ENCODE measurements at regions not wholly inside any gene's neighbourhood (a gene's known extent, or its start where the extent isn't known, plus 50 kb on each side); places are given as distances from the start of the nearest gene placed in this dataset.
A peak's percentile ranks its signal among the peaks of the same experiment; 100 is the strongest.

DNA sequence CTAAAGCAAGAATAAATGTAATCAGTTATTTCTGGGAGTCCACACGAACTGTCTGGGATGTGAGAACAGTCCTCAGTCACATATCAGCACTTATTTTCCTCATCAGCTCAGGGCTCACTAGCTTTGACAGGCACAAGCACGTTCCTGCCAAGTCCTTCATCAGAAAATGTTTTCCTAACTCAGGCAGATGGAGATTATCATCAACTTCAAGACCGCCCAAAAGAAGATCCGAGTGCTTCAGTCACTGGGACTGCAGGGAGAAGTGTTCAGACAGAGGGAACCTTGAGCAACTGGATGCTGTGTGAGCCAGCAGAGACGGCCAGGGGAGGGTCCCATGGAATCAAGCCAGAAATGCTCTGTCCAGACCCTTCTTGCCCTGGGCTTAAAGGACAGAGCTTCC, 189.4 kb downstream of the NXNL2 start:
- no peak overlapping the region for H3K27ac ChIP-seq
- TF ChIP-seq, protein P1, sequence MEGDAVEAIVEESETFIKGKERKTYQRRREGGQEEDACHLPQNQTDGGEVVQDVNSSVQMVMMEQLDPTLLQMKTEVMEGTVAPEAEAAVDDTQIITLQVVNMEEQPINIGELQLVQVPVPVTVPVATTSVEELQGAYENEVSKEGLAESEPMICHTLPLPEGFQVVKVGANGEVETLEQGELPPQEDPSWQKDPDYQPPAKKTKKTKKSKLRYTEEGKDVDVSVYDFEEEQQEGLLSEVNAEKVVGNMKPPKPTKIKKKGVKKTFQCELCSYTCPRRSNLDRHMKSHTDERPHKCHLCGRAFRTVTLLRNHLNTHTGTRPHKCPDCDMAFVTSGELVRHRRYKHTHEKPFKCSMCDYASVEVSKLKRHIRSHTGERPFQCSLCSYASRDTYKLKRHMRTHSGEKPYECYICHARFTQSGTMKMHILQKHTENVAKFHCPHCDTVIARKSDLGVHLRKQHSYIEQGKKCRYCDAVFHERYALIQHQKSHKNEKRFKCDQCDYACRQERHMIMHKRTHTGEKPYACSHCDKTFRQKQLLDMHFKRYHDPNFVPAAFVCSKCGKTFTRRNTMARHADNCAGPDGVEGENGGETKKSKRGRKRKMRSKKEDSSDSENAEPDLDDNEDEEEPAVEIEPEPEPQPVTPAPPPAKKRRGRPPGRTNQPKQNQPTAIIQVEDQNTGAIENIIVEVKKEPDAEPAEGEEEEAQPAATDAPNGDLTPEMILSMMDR (IDR thresholded peaks at IDR 0.05), result no peak
- no peaks in the 10 kb centered on the region for H3K4me1 ChIP-seq
- no peak for DNase-seq (ENCODE audit: low spot score in 2 of 2)
- no peaks in the 10 kb centered on the region for H3K9me3 ChIP-seq
- H3K36me3 ChIP-seq, result no peaks in the 10 kb centered on the region
- H3K27me3 ChIP-seq, result no peaks in the 10 kb centered on the region
- intact Hi-C loops (cut with DNase I), result no loop called here
- no peak overlapping the region for H3K4me3 ChIP-seq

DNA sequence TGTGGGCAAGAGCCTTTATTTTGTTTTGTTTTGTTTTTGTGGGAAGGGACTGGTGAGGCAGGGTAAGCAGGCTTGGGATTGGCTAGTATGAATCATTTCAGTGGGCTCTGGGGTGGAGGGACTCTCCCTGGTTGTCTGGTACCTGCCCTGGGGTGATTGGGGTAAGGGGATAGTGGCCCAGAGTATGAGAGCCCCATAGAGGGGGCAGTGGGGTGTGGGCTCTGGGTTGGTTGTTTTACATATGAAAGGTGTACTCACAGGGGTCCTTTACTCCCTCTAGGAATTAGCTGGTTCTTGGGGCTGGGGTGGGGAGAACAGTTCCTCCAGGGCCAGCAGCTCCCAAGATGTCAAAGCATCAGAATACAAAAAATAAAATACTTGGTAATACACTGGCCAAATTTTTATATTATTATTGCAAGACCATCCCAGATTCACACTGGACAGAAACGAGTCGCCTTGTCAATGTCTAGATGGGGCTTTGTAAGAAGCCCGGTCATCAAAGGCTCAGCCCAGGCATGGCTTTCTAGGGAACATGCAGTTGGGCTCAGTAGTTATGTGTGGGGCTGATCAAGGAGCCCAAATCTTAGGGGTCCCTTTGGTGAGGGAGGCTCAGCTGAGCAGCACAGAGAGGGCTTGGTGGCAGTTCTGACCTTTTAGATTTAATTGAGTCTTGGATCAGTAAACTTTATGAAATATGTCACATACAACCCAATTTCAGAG, 190.5 kb downstream of the NXNL2 start:
- TF ChIP-seq, protein P1 (IDR thresholded peaks at IDR 0.05), result no peak
- intact Hi-C loops (cut with DNase I), result no loop called here
- Histone ChIP-seq H3K27me3 (no peaks in the 10 kb centered on the region), H3K4me1 (no peaks in the 10 kb centered on the region), H3K36me3 (no peaks in the 10 kb centered on the region), H3K9me3 (no peaks in the 10 kb centered on the region), H3K27ac (no peak overlapping the region), H3K4me3 (no peak overlapping the region)
- no peak for DNase-seq (ENCODE audit: low spot score in 2 of 2)

DNA sequence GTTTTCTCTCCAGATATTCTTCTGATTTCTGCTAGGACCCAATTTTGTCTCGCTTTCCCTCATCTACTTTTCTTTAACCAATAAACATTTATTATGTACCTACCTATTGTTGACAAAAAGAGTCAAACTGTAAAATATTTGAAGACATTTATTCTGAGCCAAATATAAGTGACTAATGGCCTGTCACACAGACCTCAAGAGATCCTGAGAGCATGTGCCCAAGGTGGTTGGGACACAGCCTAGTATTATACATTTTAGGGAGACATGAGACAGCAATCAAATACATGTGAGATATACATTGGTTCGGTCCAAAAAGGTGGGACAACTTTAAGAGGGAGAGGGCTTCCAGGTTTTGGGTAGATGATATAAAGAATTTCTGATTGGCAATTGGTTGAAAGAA, 191.8 kb downstream of the NXNL2 start:
- intact Hi-C loops (cut with DNase I), result no loop called here
- Histone ChIP-seq H3K36me3 (no peaks in the 10 kb centered on the region), H3K9me3 (no peaks in the 10 kb centered on the region), H3K4me1 (peaks cover 0 to under 1% of the 10 kb centered on the region in 2 donors), H3K4me3 (no peak overlapping the region), H3K27ac (no peak overlapping the region), H3K27me3 (no peaks in the 10 kb centered on the region)
- DNase-seq (ENCODE audit: low spot score in 2 of 2), result no peak
- TF ChIP-seq, protein P1 (IDR thresholded peaks at IDR 0.05), result no peak

DNA sequence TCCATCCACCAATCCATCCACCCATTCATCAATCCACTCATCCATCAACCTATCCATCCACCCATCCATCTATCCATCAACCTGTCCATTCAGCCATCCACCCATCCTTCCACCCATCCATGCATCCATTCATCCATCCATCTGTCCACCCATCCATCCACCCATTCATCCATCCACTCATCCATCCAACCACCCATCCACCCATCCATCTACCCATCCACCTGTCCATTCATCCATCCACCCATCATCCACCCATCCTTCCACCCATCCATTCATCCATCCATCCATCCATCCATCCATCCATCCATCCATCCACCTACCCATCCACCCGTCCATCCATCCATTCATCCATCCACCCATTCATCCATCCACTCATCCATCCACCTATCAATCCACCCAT, 195.8 kb downstream of the NXNL2 start:
- peaks cover 0 to 4% of the 10 kb centered on the region in 2 donors for H3K9me3 ChIP-seq
- no peak for DNase-seq (ENCODE audit: low spot score in 2 of 2)
- H3K36me3 ChIP-seq, result no peaks in the 10 kb centered on the region
- H3K4me3 ChIP-seq, result no peak overlapping the region
- TF ChIP-seq, protein P1 (IDR thresholded peaks at IDR 0.05), result no peak
- H3K27me3 ChIP-seq, result no peaks in the 10 kb centered on the region
- intact Hi-C loops (cut with DNase I), result loop anchor here (5.0 kb wide), 3 partner anchors 47 to 267 kb away; no protein-coding TSS in a partner anchor
- no peak overlapping the region for H3K27ac ChIP-seq
- H3K4me1 ChIP-seq, result peaks cover 0 to 6% of the 10 kb centered on the region in 2 donors

GRCh38 chr9:88732128-88732527, 197.2 kb downstream of the NXNL2 start:
- H3K4me3 ChIP-seq, result no peak overlapping the region
- H3K36me3 ChIP-seq, result no peaks in the 10 kb centered on the region
- peaks cover 0 to 4% of the 10 kb centered on the region in 2 donors for H3K9me3 ChIP-seq
- DNase-seq (ENCODE audit: low spot score in 2 of 2), result peak in 1 of 2 donors; percentile 71
- intact Hi-C loops (cut with DNase I), result loop anchor here (5.0 kb wide), 3 partner anchors 45 to 265 kb away; no protein-coding TSS in a partner anchor
- peaks cover 0 to 6% of the 10 kb centered on the region in 2 donors for H3K4me1 ChIP-seq
- TF ChIP-seq, protein P1 (IDR thresholded peaks at IDR 0.05), result no peak
- peak overlapping the region; percentile 27 to 37 for H3K27ac ChIP-seq
- no peaks in the 10 kb centered on the region for H3K27me3 ChIP-seq
